ENCODE measurements at regions not wholly inside any gene's neighbourhood (a gene's known extent, or its start where the extent isn't known, plus 50 kb on each side); places are given as distances from the start of the nearest gene placed in this dataset.

- Histone ChIP-seq H3K18ac (ENCODE audit: low read length) (peak overlapping the region; percentile 11), H3K79me1 (ENCODE audit: low read depth, low read length) (no peaks in the 10 kb centered on the region), H4K8ac (ENCODE audit: low read depth, low read length) (no peak overlapping the region), H3K9me3 (replicated peaks in 1 of 2; ENCODE audit: control insufficient read depth in 2 of 2, insufficient read depth in 1 of 2, low read depth in 1 of 2, low read length in 2 of 2) (no peaks in the 10 kb centered on the region), H3K36me3 (replicated peaks in 1 of 2; ENCODE audit: control insufficient read depth in 2 of 2, insufficient read depth in 2 of 2, low read length in 2 of 2) (no peaks in the 10 kb centered on the region), H2BK120ac (ENCODE audit: low read depth, low read length) (no peak overlapping the region), H3K27me3 (ENCODE audit: control insufficient read depth in 3 of 3, insufficient read depth in 3 of 3, low read depth in 1 of 3, low read length in 3 of 3) (no peaks in the 10 kb centered on the region), H4K91ac (ENCODE audit: low read depth, low read length, poor library complexity) (no peak overlapping the region), H3K27ac (replicated peaks; ENCODE audit: low read length) (no peak overlapping the region), H2BK15ac (ENCODE audit: low read length) (no peak overlapping the region), H3K14ac (ENCODE audit: low read length) (peak overlapping the region; percentile 6), H3K4me2 (ENCODE audit: insufficient read depth, low read length, poor library complexity, severe bottlenecking) (no peak overlapping the region), H3K4me1 (ENCODE audit: control insufficient read depth in 2 of 2, insufficient read depth in 1 of 2, low read depth in 1 of 2, low read length in 2 of 2) (no peaks in the 10 kb centered on the region), H3K9ac (ENCODE audit: low read depth, low read length, poor library complexity) (no peak overlapping the region), H2AK5ac (ENCODE audit: low read depth, low read length) (peak overlapping the region; percentile 92), H2BK12ac (ENCODE audit: low read length) (no peak overlapping the region), H2AFZ (ENCODE audit: low read length) (no peak overlapping the region), H3K4ac (ENCODE audit: low read length) (no peak overlapping the region), H2BK5ac (ENCODE audit: low read length) (no peak overlapping the region), H3K4me3 (ENCODE audit: low read length in 2 of 2) (no peak overlapping the region), H3K23ac (ENCODE audit: low read depth, low read length, poor library complexity) (peak overlapping the region; percentile 45)
- no CpG with 5 or more reads among the region's 33 CpGs for WGBS, 2 donors (ENCODE audit: extremely low coverage in 2 of 2, insufficient read length in 2 of 2, insufficient replicate concordance in 1 of 2)
- DNase-seq (ENCODE audit: low spot score), result no peak
Measured at GRCh38 chr22:48896766-48897644, 930.7 kb downstream of the BRD1 start.

- Histone ChIP-seq H3K4me3 (ENCODE audit: low read length in 2 of 2) (no peak overlapping the region), H3K36me3 (replicated peaks in 1 of 2; ENCODE audit: control insufficient read depth in 2 of 2, insufficient read depth in 2 of 2, low read length in 2 of 2) (no peaks in the 10 kb centered on the region), H3K4me2 (ENCODE audit: insufficient read depth, low read length, poor library complexity, severe bottlenecking) (no peak overlapping the region), H3K79me1 (ENCODE audit: low read depth, low read length) (no peaks in the 10 kb centered on the region), H4K8ac (ENCODE audit: low read depth, low read length) (no peak overlapping the region), H3K14ac (ENCODE audit: low read length) (no peak overlapping the region), H2AK5ac (ENCODE audit: low read depth, low read length) (no peak overlapping the region), H4K91ac (ENCODE audit: low read depth, low read length, poor library complexity) (no peak overlapping the region), H2AFZ (ENCODE audit: low read length) (no peak overlapping the region), H3K9me3 (replicated peaks in 1 of 2; ENCODE audit: control insufficient read depth in 2 of 2, insufficient read depth in 1 of 2, low read depth in 1 of 2, low read length in 2 of 2) (no peaks in the 10 kb centered on the region), H3K18ac (ENCODE audit: low read length) (no peak overlapping the region), H2BK5ac (ENCODE audit: low read length) (no peak overlapping the region), H2BK12ac (ENCODE audit: low read length) (no peak overlapping the region), H3K4ac (ENCODE audit: low read length) (no peak overlapping the region), H3K27me3 (ENCODE audit: control insufficient read depth in 3 of 3, insufficient read depth in 3 of 3, low read depth in 1 of 3, low read length in 3 of 3) (no peaks in the 10 kb centered on the region), H2BK120ac (ENCODE audit: low read depth, low read length) (no peak overlapping the region), H2BK15ac (ENCODE audit: low read length) (peak overlapping the region; percentile 1), H3K23ac (ENCODE audit: low read depth, low read length, poor library complexity) (no peak overlapping the region), H3K9ac (ENCODE audit: low read depth, low read length, poor library complexity) (no peak overlapping the region), H3K4me1 (ENCODE audit: control insufficient read depth in 2 of 2, insufficient read depth in 1 of 2, low read depth in 1 of 2, low read length in 2 of 2) (no peaks in the 10 kb centered on the region), H3K27ac (replicated peaks; ENCODE audit: low read length) (no peak overlapping the region)
- no peak for DNase-seq (ENCODE audit: low spot score)
- WGBS, 2 donors (ENCODE audit: extremely low coverage in 2 of 2, insufficient read length in 2 of 2, insufficient replicate concordance in 1 of 2), result no CpG with 5 or more reads among the region's 24 CpGs
Measured at GRCh38 chr22:48895831-48896765, 931.6 kb downstream of the BRD1 start.

DNA sequence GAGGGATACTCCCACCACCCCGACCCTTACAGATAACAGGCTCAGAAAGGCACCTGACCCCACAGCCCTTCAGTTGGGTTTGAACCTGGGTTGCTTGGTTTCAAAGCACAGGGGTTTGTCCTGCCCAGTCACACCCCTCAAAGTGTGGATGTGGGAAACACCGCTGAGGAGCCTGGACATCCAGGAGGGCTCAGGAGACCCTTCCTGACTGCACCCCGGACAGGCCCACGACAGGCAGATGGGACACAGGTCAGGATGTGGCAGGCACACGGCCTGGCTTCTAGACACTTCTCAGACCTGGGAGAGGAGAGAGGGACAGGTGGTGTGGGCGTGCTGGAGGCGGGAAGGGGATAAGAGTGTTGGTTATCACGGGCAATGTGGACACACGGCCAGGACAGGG lies 932.3 kb downstream of the BRD1 start:
- H4K91ac ChIP-seq (ENCODE audit: low read depth, low read length, poor library complexity), result no peak overlapping the region
- H4K8ac ChIP-seq (ENCODE audit: low read depth, low read length), result no peak overlapping the region
- peak overlapping the region; percentile 85 for H2AK5ac ChIP-seq (ENCODE audit: low read depth, low read length)
- no peak overlapping the region for H3K9ac ChIP-seq (ENCODE audit: low read depth, low read length, poor library complexity)
- no peak overlapping the region for H2BK12ac ChIP-seq (ENCODE audit: low read length)
- H3K79me1 ChIP-seq (ENCODE audit: low read depth, low read length), result no peaks in the 10 kb centered on the region
- peak overlapping the region; percentile 81 for H3K18ac ChIP-seq (ENCODE audit: low read length)
- H2AFZ ChIP-seq (ENCODE audit: low read length), result no peak overlapping the region
- H3K9me3 ChIP-seq (replicated peaks in 1 of 2; ENCODE audit: control insufficient read depth in 2 of 2, insufficient read depth in 1 of 2, low read depth in 1 of 2, low read length in 2 of 2), result no peaks in the 10 kb centered on the region
- no peak overlapping the region for H3K27ac ChIP-seq (replicated peaks; ENCODE audit: low read length)
- H3K4ac ChIP-seq (ENCODE audit: low read length), result no peak overlapping the region
- H2BK120ac ChIP-seq (ENCODE audit: low read depth, low read length), result no peak overlapping the region
- H3K4me1 ChIP-seq (ENCODE audit: control insufficient read depth in 2 of 2, insufficient read depth in 1 of 2, low read depth in 1 of 2, low read length in 2 of 2), result no peaks in the 10 kb centered on the region
- no peak overlapping the region for H3K4me2 ChIP-seq (ENCODE audit: insufficient read depth, low read length, poor library complexity, severe bottlenecking)
- H3K36me3 ChIP-seq (replicated peaks in 1 of 2; ENCODE audit: control insufficient read depth in 2 of 2, insufficient read depth in 2 of 2, low read length in 2 of 2), result no peaks in the 10 kb centered on the region
- H2BK5ac ChIP-seq (ENCODE audit: low read length), result no peak overlapping the region
- H3K14ac ChIP-seq (ENCODE audit: low read length), result peak overlapping the region; percentile 58
- H3K27me3 ChIP-seq (ENCODE audit: control insufficient read depth in 3 of 3, insufficient read depth in 3 of 3, low read depth in 1 of 3, low read length in 3 of 3), result no peaks in the 10 kb centered on the region
- peak overlapping the region in 1 of 2 donors; percentile 26 for H3K4me3 ChIP-seq (ENCODE audit: low read length in 2 of 2)
- no CpG with 5 or more reads among the region's 9 CpGs for WGBS, 2 donors (ENCODE audit: extremely low coverage in 2 of 2, insufficient read length in 2 of 2, insufficient replicate concordance in 1 of 2)
- H3K23ac ChIP-seq (ENCODE audit: low read depth, low read length, poor library complexity), result no peak overlapping the region
- peak overlapping the region; percentile 1 for H2BK15ac ChIP-seq (ENCODE audit: low read length)
- DNase-seq (ENCODE audit: low spot score), result no peak

GRCh38 chr22:48894804-48895250 lies 932.8 kb downstream of the BRD1 start:
- Histone ChIP-seq H3K9me3 (replicated peaks in 1 of 2; ENCODE audit: control insufficient read depth in 2 of 2, insufficient read depth in 1 of 2, low read depth in 1 of 2, low read length in 2 of 2) (no peaks in the 10 kb centered on the region), H3K14ac (ENCODE audit: low read length) (peak overlapping the region; percentile 58), H2BK15ac (ENCODE audit: low read length) (peak overlapping the region; percentile 59), H3K79me1 (ENCODE audit: low read depth, low read length) (no peaks in the 10 kb centered on the region), H2AFZ (ENCODE audit: low read length) (no peak overlapping the region), H4K8ac (ENCODE audit: low read depth, low read length) (no peak overlapping the region), H3K9ac (ENCODE audit: low read depth, low read length, poor library complexity) (peak overlapping the region; percentile 35), H3K23ac (ENCODE audit: low read depth, low read length, poor library complexity) (no peak overlapping the region), H3K27ac (replicated peaks; ENCODE audit: low read length) (no peak overlapping the region), H3K36me3 (replicated peaks in 1 of 2; ENCODE audit: control insufficient read depth in 2 of 2, insufficient read depth in 2 of 2, low read length in 2 of 2) (no peaks in the 10 kb centered on the region), H2BK12ac (ENCODE audit: low read length) (peak overlapping the region; percentile 81), H2BK120ac (ENCODE audit: low read depth, low read length) (no peak overlapping the region), H2AK5ac (ENCODE audit: low read depth, low read length) (peak overlapping the region; percentile 85), H3K4me1 (ENCODE audit: control insufficient read depth in 2 of 2, insufficient read depth in 1 of 2, low read depth in 1 of 2, low read length in 2 of 2) (no peaks in the 10 kb centered on the region), H3K27me3 (ENCODE audit: control insufficient read depth in 3 of 3, insufficient read depth in 3 of 3, low read depth in 1 of 3, low read length in 3 of 3) (no peaks in the 10 kb centered on the region), H3K4me2 (ENCODE audit: insufficient read depth, low read length, poor library complexity, severe bottlenecking) (no peak overlapping the region), H2BK5ac (ENCODE audit: low read length) (no peak overlapping the region), H3K4ac (ENCODE audit: low read length) (no peak overlapping the region), H4K91ac (ENCODE audit: low read depth, low read length, poor library complexity) (no peak overlapping the region), H3K18ac (ENCODE audit: low read length) (peak overlapping the region; percentile 81), H3K4me3 (ENCODE audit: low read length in 2 of 2) (no peak overlapping the region)
- no peak for DNase-seq (ENCODE audit: low spot score)
- no CpG with 5 or more reads among the region's 14 CpGs for WGBS, 2 donors (ENCODE audit: extremely low coverage in 2 of 2, insufficient read length in 2 of 2, insufficient replicate concordance in 1 of 2)
